ENCODE measurements at regions not wholly inside any gene's neighbourhood (a gene's known extent, or its start where the extent isn't known, plus 50 kb on each side); places are given as distances from the start of the nearest gene placed in this dataset.

GRCh38 chr7:130975731-130976130 lies 241.7 kb upstream of the KLF14 start:
- Histone ChIP-seq H3K36me3 (ENCODE audit: control insufficient read depth, insufficient read depth, low read length) (no peaks in the 10 kb centered on the region), H3K4me3 (ENCODE audit: low read depth, low read length) (no peak overlapping the region), H3K9me3 (peaks cover 9% of the 10 kb centered on the region), H3K27me3 (replicated peaks; ENCODE audit: control insufficient read depth, insufficient read depth, low read length) (no peaks in the 10 kb centered on the region), H3K4me1 (no peaks in the 10 kb centered on the region)
- BruUV-seq (replicated peaks) = no TSS peak
- TF ChIP-seq CTCF (IDR thresholded peaks at IDR 0.05; ENCODE audit: insufficient read depth in 1 of 2, low read depth in 1 of 2, low read length in 1 of 2, severe bottlenecking in 1 of 2, unreplicated experiment in 1 of 2) = no peak
- Mint-ChIP-seq H3K27me3 (ENCODE audit: insufficient read depth, unreplicated experiment) (no peaks in the 10 kb centered on the region), H3K36me3 (ENCODE audit: insufficient read depth, unreplicated experiment) (peaks cover 6% of the 10 kb centered on the region), H3K27ac (ENCODE audit: unreplicated experiment) (no peak overlapping the region), H3K4me1 (ENCODE audit: low read depth, unreplicated experiment) (no peaks in the 10 kb centered on the region), H3K4me3 (ENCODE audit: unreplicated experiment) (no peak overlapping the region), H3K9me3 (ENCODE audit: unreplicated experiment) (peaks cover 25% of the 10 kb centered on the region)
- DNase-seq = no peak
- ChIA-PET POLR2A (interaction anchor here (0.6 kb wide), 1 partner anchor 71 kb away, joined by 3 read pairs; no protein-coding TSS in a partner anchor), CTCF (interaction anchor here (1.3 kb wide), 1 partner anchor 46 kb away, joined by 4 read pairs; no protein-coding TSS in a partner anchor)
- intact Hi-C loops (cut with micrococcal nuclease; ENCODE audit: unreplicated experiment) = no loop called here

- CTCF ChIA-PET = interaction anchor here (0.6 to 2.6 kb wide), 11 partner anchors 11 to 107 kb away, joined by 3 to 33 read pairs (median 5); no protein-coding TSS in a partner anchor
- no TSS peak for BruUV-seq (replicated peaks)
- POLR2A ChIA-PET = interaction anchor here (0.6 kb wide), 1 partner anchor 666 kb away, joined by 3 read pairs; no protein-coding TSS in a partner anchor
- no peak overlapping the region for H3K4me3 Mint-ChIP-seq (ENCODE audit: unreplicated experiment)
- H3K9me3 ChIP-seq = no peaks in the 10 kb centered on the region
- H3K4me1 Mint-ChIP-seq (ENCODE audit: low read depth, unreplicated experiment) = peaks cover 10% of the 10 kb centered on the region
- no peak overlapping the region for H3K4me3 ChIP-seq (ENCODE audit: low read depth, low read length)
- H3K4me1 ChIP-seq = peaks cover 23% of the 10 kb centered on the region
- no peak overlapping the region for H3K27ac Mint-ChIP-seq (ENCODE audit: unreplicated experiment)
- TF ChIP-seq CTCF (IDR thresholded peaks at IDR 0.05; ENCODE audit: insufficient read depth in 1 of 2, low read depth in 1 of 2, low read length in 1 of 2, severe bottlenecking in 1 of 2, unreplicated experiment in 1 of 2) = peak; percentile 51 to 79
- no peaks in the 10 kb centered on the region for H3K9me3 Mint-ChIP-seq (ENCODE audit: unreplicated experiment)
- no peaks in the 10 kb centered on the region for H3K27me3 Mint-ChIP-seq (ENCODE audit: insufficient read depth, unreplicated experiment)
- peak in 1 of 2 experiments; percentile 43 for DNase-seq
- H3K27me3 ChIP-seq (replicated peaks; ENCODE audit: control insufficient read depth, insufficient read depth, low read length) = no peaks in the 10 kb centered on the region
- intact Hi-C loops (cut with micrococcal nuclease; ENCODE audit: unreplicated experiment) = loop anchor here (1.0 kb wide), 3 partner anchors 25 to 85 kb away; no protein-coding TSS in a partner anchor
- H3K36me3 ChIP-seq (ENCODE audit: control insufficient read depth, insufficient read depth, low read length) = no peaks in the 10 kb centered on the region
- H3K36me3 Mint-ChIP-seq (ENCODE audit: insufficient read depth, unreplicated experiment) = no peaks in the 10 kb centered on the region
Measured at GRCh38 chr7:130982160-130982638, 248.2 kb upstream of the KLF14 start.

- Mint-ChIP-seq H3K36me3 (ENCODE audit: insufficient read depth, unreplicated experiment) (no peaks in the 10 kb centered on the region), H3K27ac (ENCODE audit: unreplicated experiment) (no peak overlapping the region), H3K4me3 (ENCODE audit: unreplicated experiment) (no peak overlapping the region), H3K4me1 (ENCODE audit: low read depth, unreplicated experiment) (peaks cover 14% of the 10 kb centered on the region), H3K9me3 (ENCODE audit: unreplicated experiment) (no peaks in the 10 kb centered on the region), H3K27me3 (ENCODE audit: insufficient read depth, unreplicated experiment) (no peaks in the 10 kb centered on the region)
- intact Hi-C loops (cut with micrococcal nuclease; ENCODE audit: unreplicated experiment) = loop anchor here (1.0 kb wide), 3 partner anchors 25 to 85 kb away; no protein-coding TSS in a partner anchor
- POLR2A ChIA-PET = no interaction called here
- Histone ChIP-seq H3K4me3 (ENCODE audit: low read depth, low read length) (no peak overlapping the region), H3K27me3 (replicated peaks; ENCODE audit: control insufficient read depth, insufficient read depth, low read length) (no peaks in the 10 kb centered on the region), H3K4me1 (peaks cover 27% of the 10 kb centered on the region), H3K9me3 (no peaks in the 10 kb centered on the region), H3K36me3 (ENCODE audit: control insufficient read depth, insufficient read depth, low read length) (no peaks in the 10 kb centered on the region)
- no peak for DNase-seq
- TF ChIP-seq CTCF (IDR thresholded peaks at IDR 0.05; ENCODE audit: insufficient read depth in 1 of 2, low read depth in 1 of 2, low read length in 1 of 2, severe bottlenecking in 1 of 2, unreplicated experiment in 1 of 2) = no peak
- CTCF ChIA-PET = interaction anchor here (0.7 to 2.6 kb wide), 10 partner anchors 11 to 107 kb away, joined by 3 to 33 read pairs (median 6); no protein-coding TSS in a partner anchor
- no TSS peak for BruUV-seq (replicated peaks)
Measured at GRCh38 chr7:130982651-130983050, 248.6 kb upstream of the KLF14 start.
